Testis (tissue), 2 donors: ENCODE measurements at regions not wholly inside any gene's neighbourhood (a gene's known extent, or its start where the extent isn't known, plus 50 kb on each side); places are given as distances from the start of the nearest gene placed in this dataset.

Experiments used
- DNase-seq: peaks from one replicate; pipeline ENCODE4 v3.0.0-alpha.2; 2019
- H3K27ac ChIP-seq, 2 donors: fragments of 200-600 bp; sonication (generic); one replicate each; pipeline ENCODE4 v1.5.1; 2019
- H3K27me3 ChIP-seq: fragments of 200-600 bp; sonication (generic); one replicate; pipeline ENCODE4 v1.5.1; 2019
- H3K36me3 ChIP-seq: fragments of 200-600 bp; sonication (generic); one replicate; pipeline ENCODE4 v1.5.1; 2017; ENCODE audit warnings: low read depth; ENCODE audit errors: missing control alignments
- H3K4me1 ChIP-seq: fragments of 200-600 bp; sonication (generic); one replicate; pipeline ENCODE4 v1.5.1; 2019
- H3K4me3 ChIP-seq, 2 donors: fragments of 200-600 bp; sonication (generic); one replicate each; pipeline ENCODE4 v1.5.1; 2017 to 2019
- H3K9me3 ChIP-seq: fragments of 200-600 bp; sonication (generic); one replicate; pipeline ENCODE4 v1.5.1; 2017
- CTCF ChIP-seq, 3 experiments: fragments of 450-650 bp in 2 of 3; fragments of 200-600 bp in 1 of 3; sonication (generic) in 1 of 3; IDR thresholded peaks; one replicate each; pipeline ENCODE4 v1.5.1; 2016 to 2019; ENCODE audit warnings: antibody characterized with exemption in 3 of 3, mild to moderate bottlenecking in 2 of 3, moderate library complexity in 1 of 3
- POLR2A ChIP-seq: fragments of 450-650 bp; IDR thresholded peaks from one replicate; pipeline ENCODE4 v1.6.1; 2017; ENCODE audit warnings: antibody characterized with exemption, mild to moderate bottlenecking, moderate library complexity
- WGBS, 2 donors: methylation state at CpG; one replicate each; pipeline ENCODE4 v1.1.5; 2018; 5-methylcytosine and 5-hydroxymethylcytosine counted together
- intact Hi-C: fragments of 100-400 bp; cut with DNase I; formaldehyde crosslinking; loops from one replicate; pipeline ENCODE4 v1.15.1; 2023; ENCODE audit warnings: low total_unique reads

- intact Hi-C loops = no loop called here
- TF ChIP-seq CTCF (IDR thresholded peaks at IDR 0.05) (no peak), POLR2A (no peak)
- Histone ChIP-seq H3K27me3 (no peaks in the 10 kb centered on the region), H3K4me1 (no peaks in the 10 kb centered on the region), H3K36me3 (no peaks in the 10 kb centered on the region), H3K4me3 (no peak overlapping the region), H3K27ac (no peak overlapping the region), H3K9me3 (no peaks in the 10 kb centered on the region)
- no peak for DNase-seq
- WGBS, 2 donors = 76 to 82% methylated on average over 3 of the region's 3 CpGs
Measured at GRCh38 chr7:23973264-23973663, 263.2 kb downstream of the STK31 start.

- no peak overlapping the region for H3K27ac ChIP-seq
- H3K9me3 ChIP-seq = no peaks in the 10 kb centered on the region
- no peaks in the 10 kb centered on the region for H3K4me1 ChIP-seq
- no peaks in the 10 kb centered on the region for H3K27me3 ChIP-seq
- intact Hi-C loops = no loop called here
- no peaks in the 10 kb centered on the region for H3K36me3 ChIP-seq
- no peak overlapping the region for H3K4me3 ChIP-seq
- DNase-seq = no peak
- TF ChIP-seq POLR2A (no peak), CTCF (IDR thresholded peaks at IDR 0.05) (no peak)
Measured at GRCh38 chr7:23980081-23980480, 270.1 kb downstream of the STK31 start.

- TF ChIP-seq CTCF (IDR thresholded peaks at IDR 0.05) (no peak), POLR2A (no peak)
- H3K9me3 ChIP-seq = no peaks in the 10 kb centered on the region
- WGBS, 2 donors = 38 to 45% methylated on average over 1 of the region's 1 CpG
Measured at GRCh38 chr7:23981314-23981713, 271.3 kb downstream of the STK31 start.

GRCh38 chr7:23981758-23982157, 271.7 kb downstream of the STK31 start:
- Histone ChIP-seq H3K4me3 (no peak overlapping the region), H3K27me3 (no peaks in the 10 kb centered on the region), H3K4me1 (no peaks in the 10 kb centered on the region), H3K27ac (no peak overlapping the region), H3K9me3 (no peaks in the 10 kb centered on the region), H3K36me3 (no peaks in the 10 kb centered on the region)
- 54 to 56% methylated on average over 3 of the region's 3 CpGs for WGBS, 2 donors
- no peak for DNase-seq
- intact Hi-C loops = no loop called here
- TF ChIP-seq POLR2A (no peak), CTCF (IDR thresholded peaks at IDR 0.05) (no peak)

More at GRCh38 chr7:23981314-23981713, 271.3 kb downstream of the STK31 start:
- no peak for DNase-seq
- Histone ChIP-seq H3K27ac (no peak overlapping the region), H3K4me3 (no peak overlapping the region), H3K27me3 (no peaks in the 10 kb centered on the region), H3K36me3 (no peaks in the 10 kb centered on the region), H3K4me1 (no peaks in the 10 kb centered on the region)
- intact Hi-C loops = no loop called here

- TF ChIP-seq POLR2A = no peak
- TF ChIP-seq CTCF (IDR thresholded peaks at IDR 0.05) = no peak
- Histone ChIP-seq H3K9me3 (no peaks in the 10 kb centered on the region), H3K4me1 (no peaks in the 10 kb centered on the region), H3K27ac (no peak overlapping the region), H3K36me3 (no peaks in the 10 kb centered on the region), H3K4me3 (no peak overlapping the region), H3K27me3 (no peaks in the 10 kb centered on the region)
- DNase-seq = no peak
- intact Hi-C loops = loop anchor here (5.0 kb wide), 1 partner anchor 192 kb away; no protein-coding TSS in a partner anchor
- WGBS, 2 donors = 88 to 90% methylated on average over 1 of the region's 1 CpG
Measured at GRCh38 chr7:24005517-24005916, 278.5 kb upstream of the NPY start.
